Common myeloid progenitor, CD34-positive (primary cell): ENCODE measurements at regions not wholly inside any gene's neighbourhood (a gene's known extent, or its start where the extent isn't known, plus 50 kb on each side); places are given as distances from the start of the nearest gene placed in this dataset.

Experiments used
- CTCF ChIA-PET: fragments of 350-600 bp; sonication (Branson Sonifier 250); formaldehyde crosslinking; loops from one replicate; lab custom pipeline; 2021; ENCODE audit warnings: antibody characterized with exemption; lab: Charles Lee
- POLR2A ChIA-PET: fragments of 350-600 bp; sonication (Branson Sonifier 250); formaldehyde crosslinking; loops from one replicate; lab custom pipeline; 2021; ENCODE audit warnings: antibody characterized with exemption; lab: Charles Lee
- DNase-seq, 3 donors: peaks; one replicate each; pipeline versions ENCODE4 v3.0.0 to v3.0.0-alpha.2; 2013
- H3K27ac ChIP-seq, 2 experiments: 1 replicate in 1 of 2; 2 replicates in 1 of 2; pipeline ENCODE4 v1.7.0; 2013; ENCODE audit warnings: inconsistent platforms in 2 of 2, low read length in 2 of 2, mild to moderate bottlenecking in 2 of 2, low read depth in 1 of 2, moderate library complexity in 1 of 2; ENCODE audit not compliant: severe bottlenecking in 2 of 2, insufficient read depth in 1 of 2, poor library complexity in 1 of 2
- H3K27me3 ChIP-seq, 5 experiments: replicated peaks in 2 of 5; 1 replicate in 3 of 5; 2 replicates in 2 of 5; pipeline versions ENCODE4 v1.6.1 to v1.7.0; 2013; ENCODE audit warnings: low read length in 4 of 5, mild to moderate bottlenecking in 2 of 5, moderate library complexity in 2 of 5, inconsistent platforms in 1 of 5; ENCODE audit not compliant: insufficient read depth in 5 of 5, control insufficient read depth in 4 of 5
- H3K36me3 ChIP-seq, 4 experiments: 1 replicate in 2 of 4; 2 replicates in 2 of 4; pipeline versions ENCODE4 v1.6.1 to v1.7.0; 2013; ENCODE audit warnings: low read length in 3 of 4, control low read depth in 1 of 4, mild to moderate bottlenecking in 1 of 4; ENCODE audit not compliant: control insufficient read depth in 4 of 4, insufficient read depth in 4 of 4
- H3K4me1 ChIP-seq, 4 experiments: 1 replicate in 3 of 4; 2 replicates in 1 of 4; pipeline versions ENCODE4 v1.6.1 to v1.7.1; 2013; ENCODE audit warnings: low read length in 3 of 4, mild to moderate bottlenecking in 3 of 4, control low read depth in 1 of 4, inconsistent platforms in 1 of 4, moderate library complexity in 1 of 4; ENCODE audit not compliant: control insufficient read depth in 4 of 4, insufficient read depth in 4 of 4; ENCODE audit errors: control extremely low read depth in 1 of 4
- H3K4me3 ChIP-seq, 7 experiments: 1 replicate in 4 of 7; 2 replicates in 3 of 7; pipeline versions ENCODE4 v1.5.1 to v1.7.0; 2013; ENCODE audit warnings: mild to moderate bottlenecking in 7 of 7, low read length in 6 of 7, moderate library complexity in 6 of 7, inconsistent platforms in 2 of 7, low read depth in 2 of 7, control low read depth in 1 of 7; ENCODE audit not compliant: insufficient read depth in 4 of 7, control insufficient read depth in 1 of 7; ENCODE audit errors: extremely low read depth in 1 of 7
- H3K9me3 ChIP-seq, 5 experiments: 1 replicate in 4 of 5; 2 replicates in 1 of 5; pipeline versions ENCODE4 v1.6.1 to v1.7.1; 2013; ENCODE audit warnings: low read length in 4 of 5, mild to moderate bottlenecking in 2 of 5, inconsistent platforms in 1 of 5, low read depth in 1 of 5, moderate library complexity in 1 of 5; ENCODE audit not compliant: control insufficient read depth in 4 of 5, insufficient read depth in 2 of 5; ENCODE audit errors: control extremely low read depth in 1 of 5
- WGBS: methylation state at CpG from one replicate; pipeline ENCODE4 v1.1.5; 2013; ENCODE audit not compliant: insufficient coverage; 5-methylcytosine and 5-hydroxymethylcytosine counted together

GRCh38 chr11:15800111-15800800 is 556.1 kb downstream of the SOX6 start:
- Histone ChIP-seq H3K4me3 (peak overlapping the region in 2 of 7 experiments; percentile 51 to 57), H3K9me3 (peaks cover 0 to 2% (median 0%) of the 10 kb centered on the region in 5 experiments), H3K4me1 (peaks cover 4 to 18% (median 10%) of the 10 kb centered on the region in 4 experiments), H3K36me3 (no peaks in the 10 kb centered on the region), H3K27ac (peak overlapping the region in 1 of 2 experiments; percentile 69), H3K27me3 (no peaks in the 10 kb centered on the region)
- ChIA-PET CTCF (no interaction called here), POLR2A (no interaction called here)
- peak; percentile 42 to 86 (median 85) for DNase-seq
- WGBS = 38% methylated on average over 4 of the region's 4 CpGs

GRCh38 chr11:15801126-15801525 is 555.2 kb downstream of the SOX6 start:
- no peaks in the 10 kb centered on the region for H3K36me3 ChIP-seq
- H3K9me3 ChIP-seq = peaks cover 0 to 2% (median 0%) of the 10 kb centered on the region in 5 experiments
- no peak overlapping the region for H3K4me3 ChIP-seq
- peaks cover 4 to 18% (median 10%) of the 10 kb centered on the region in 4 experiments for H3K4me1 ChIP-seq
- H3K27ac ChIP-seq = no peak overlapping the region
- H3K27me3 ChIP-seq = no peaks in the 10 kb centered on the region
- DNase-seq = no peak
- ChIA-PET CTCF (no interaction called here), POLR2A (no interaction called here)
- 100% methylated on average over 2 of the region's 3 CpGs for WGBS

- Histone ChIP-seq H3K36me3 (no peaks in the 10 kb centered on the region), H3K4me3 (no peak overlapping the region), H3K27ac (no peak overlapping the region), H3K4me1 (peaks cover 4 to 18% (median 10%) of the 10 kb centered on the region in 4 experiments), H3K9me3 (peaks cover 0 to 2% (median 0%) of the 10 kb centered on the region in 5 experiments), H3K27me3 (no peaks in the 10 kb centered on the region)
- no peak for DNase-seq
- ChIA-PET CTCF (no interaction called here), POLR2A (no interaction called here)
- no CpG with 5 or more reads among the region's 5 CpGs for WGBS
These were observed 554.7 kb downstream of the SOX6 start for GRCh38 chr11:15801616-15802015.

- H3K36me3 ChIP-seq = no peaks in the 10 kb centered on the region
- CTCF ChIA-PET = no interaction called here
- H3K9me3 ChIP-seq = peaks cover 0 to 2% (median 0%) of the 10 kb centered on the region in 5 experiments
- WGBS = 80% methylated on average over 1 of the region's 1 CpG
- no peak overlapping the region for H3K27ac ChIP-seq
- H3K27me3 ChIP-seq = no peaks in the 10 kb centered on the region
- DNase-seq = no peak
- H3K4me1 ChIP-seq = peaks cover 0 to 5% (median under 1%) of the 10 kb centered on the region in 4 experiments
- H3K4me3 ChIP-seq = no peak overlapping the region
- POLR2A ChIA-PET = no interaction called here
These were observed 550.6 kb downstream of the SOX6 start for GRCh38 chr11:15805726-15806125.

GRCh38 chr11:15806217-15806616 is 550.1 kb downstream of the SOX6 start:
- Histone ChIP-seq H3K9me3 (peaks cover 0 to 2% (median 0%) of the 10 kb centered on the region in 5 experiments), H3K36me3 (no peaks in the 10 kb centered on the region), H3K27me3 (no peaks in the 10 kb centered on the region), H3K27ac (no peak overlapping the region), H3K4me1 (peaks cover 0 to 2% (median 0%) of the 10 kb centered on the region in 4 experiments), H3K4me3 (no peak overlapping the region)
- WGBS = 95% methylated on average over 4 of the region's 4 CpGs
- DNase-seq = no peak
- CTCF ChIA-PET = interaction anchor here (1.8 kb wide), 1 partner anchor 12 kb away, joined by 6 read pairs; no protein-coding TSS in a partner anchor
- POLR2A ChIA-PET = no interaction called here

GRCh38 chr11:15807827-15808226 is 548.5 kb downstream of the SOX6 start:
- Histone ChIP-seq H3K27me3 (no peaks in the 10 kb centered on the region), H3K27ac (no peak overlapping the region), H3K9me3 (peaks cover 0 to 2% (median 0%) of the 10 kb centered on the region in 5 experiments), H3K4me1 (no peaks in the 10 kb centered on the region), H3K4me3 (no peak overlapping the region), H3K36me3 (no peaks in the 10 kb centered on the region)
- WGBS = 94% methylated on average over 2 of the region's 2 CpGs
- ChIA-PET POLR2A (no interaction called here), CTCF (interaction anchor here (1.3 to 1.8 kb wide), 2 partner anchors 10 to 21 kb away, joined by 3 to 6 read pairs; no protein-coding TSS in a partner anchor)
- DNase-seq = no peak

GRCh38 chr11:15810082-15810481 is 546.3 kb downstream of the SOX6 start:
- 94% methylated on average over 3 of the region's 3 CpGs for WGBS
- no peak overlapping the region for H3K4me3 ChIP-seq
- no peaks in the 10 kb centered on the region for H3K9me3 ChIP-seq
- no peaks in the 10 kb centered on the region for H3K4me1 ChIP-seq
- H3K36me3 ChIP-seq = no peaks in the 10 kb centered on the region
- no peak for DNase-seq
- no peaks in the 10 kb centered on the region for H3K27me3 ChIP-seq
- ChIA-PET CTCF (interaction anchor here (1.3 kb wide), 1 partner anchor 10 kb away, joined by 4 read pairs; no protein-coding TSS in a partner anchor), POLR2A (no interaction called here)
- H3K27ac ChIP-seq = no peak overlapping the region
